GM19025 (cell line): ENCODE measurements at regions not wholly inside any gene's neighbourhood (a gene's known extent, or its start where the extent isn't known, plus 50 kb on each side); places are given as distances from the start of the nearest gene placed in this dataset.

Source experiments
- ATAC-seq: cut with Tn5 transposase; IDR thresholded peaks from one replicate; pipeline ENCODE4 v1.9.1; 2021; ENCODE audit warnings: mild to moderate bottlenecking, low read depth, moderate library complexity; ENCODE audit not compliant: unreplicated experiment

GRCh38 chr10:33534416-33534815 lies 199.9 kb upstream of the NRP1 start:
- no peak for ATAC-seq

- ATAC-seq = no peak
Observed at GRCh38 chr10:33533612-33534011, 199.1 kb upstream of the NRP1 start.

GRCh38 chr10:33532901-33533300 lies 198.4 kb upstream of the NRP1 start:
- no peak for ATAC-seq

- no peak for ATAC-seq
Observed at GRCh38 chr10:33529234-33529633, 194.8 kb upstream of the NRP1 start.

- ATAC-seq = no peak
Observed at GRCh38 chr10:33524966-33525365, 190.5 kb upstream of the NRP1 start.

GRCh38 chr10:33524041-33524440 lies 189.6 kb upstream of the NRP1 start:
- ATAC-seq = no peak

- no peak for ATAC-seq
Observed at GRCh38 chr10:33523236-33523792, 188.8 kb upstream of the NRP1 start.

- no peak for ATAC-seq
Observed at GRCh38 chr10:33521904-33522303, 187.4 kb upstream of the NRP1 start.

GRCh38 chr10:33521062-33521461 lies 186.6 kb upstream of the NRP1 start:
- no peak for ATAC-seq

- no peak for ATAC-seq
Observed at GRCh38 chr10:33520223-33520622, 185.8 kb upstream of the NRP1 start.

- no peak for ATAC-seq
Observed at GRCh38 chr10:33519130-33519860, 184.8 kb upstream of the NRP1 start.

GRCh38 chr10:33510206-33510605 lies 175.7 kb upstream of the NRP1 start:
- no peak for ATAC-seq

- peak; percentile 61 for ATAC-seq
Observed at GRCh38 chr10:33509231-33509831, 174.9 kb upstream of the NRP1 start.

GRCh38 chr10:33507662-33508425 lies 173.4 kb upstream of the NRP1 start:
- no peak for ATAC-seq

GRCh38 chr10:33506838-33507661 lies 172.6 kb upstream of the NRP1 start:
- ATAC-seq = peak; percentile 82

GRCh38 chr10:33506391-33506790 lies 171.9 kb upstream of the NRP1 start:
- ATAC-seq = no peak

- no peak for ATAC-seq
Observed at GRCh38 chr10:33501161-33501560, 166.7 kb upstream of the NRP1 start.

GRCh38 chr10:33498391-33498891 lies 164.0 kb upstream of the NRP1 start:
- no peak for ATAC-seq

- ATAC-seq = no peak
Observed at GRCh38 chr10:33497338-33497737, 162.9 kb upstream of the NRP1 start.

- no peak for ATAC-seq
Observed at GRCh38 chr10:33496096-33496495, 161.6 kb upstream of the NRP1 start.
